ENCODE measurements at regions not wholly inside any gene's neighbourhood (a gene's known extent, or its start where the extent isn't known, plus 50 kb on each side); places are given as distances from the start of the nearest gene placed in this dataset.

DNA sequence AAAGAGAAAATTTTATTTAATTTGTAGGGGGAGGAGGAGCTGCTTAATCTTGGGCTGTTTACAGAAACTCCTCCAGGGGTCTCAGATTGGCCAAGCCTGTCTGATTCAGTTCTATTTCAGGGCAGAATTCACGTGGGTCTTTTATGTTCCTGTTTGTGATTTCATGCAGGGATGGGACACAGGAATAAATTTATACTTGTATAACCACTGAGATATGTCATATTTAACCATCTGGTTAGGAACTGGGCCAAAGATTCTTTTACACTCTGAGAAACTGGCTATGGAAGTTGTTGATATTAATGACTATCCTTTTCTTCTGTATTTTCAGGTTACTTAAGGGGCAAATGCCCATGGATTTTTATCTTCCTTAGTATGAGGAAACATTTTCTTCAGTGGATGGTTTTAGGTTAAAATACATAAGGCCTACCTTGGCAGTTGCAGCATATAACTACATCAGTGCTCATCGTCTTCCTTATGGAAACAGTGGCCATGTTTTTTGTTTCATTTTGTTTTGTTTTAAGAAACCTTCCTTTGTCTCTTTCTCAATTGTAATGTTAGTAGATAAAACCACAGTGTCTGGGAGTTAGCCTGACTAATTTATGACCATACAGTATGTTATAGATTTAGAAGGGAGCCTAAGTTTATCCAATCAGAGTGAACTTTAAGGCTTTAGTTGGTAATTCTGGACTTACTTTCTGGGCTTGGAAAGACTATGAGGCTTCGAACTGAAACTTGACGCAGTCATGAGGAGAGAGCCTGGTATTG, 132.4 kb upstream of the ANO3 start:
- no peak for DNase-seq (ENCODE audit: low read depth)
- TF ChIP-seq, protein P1, sequence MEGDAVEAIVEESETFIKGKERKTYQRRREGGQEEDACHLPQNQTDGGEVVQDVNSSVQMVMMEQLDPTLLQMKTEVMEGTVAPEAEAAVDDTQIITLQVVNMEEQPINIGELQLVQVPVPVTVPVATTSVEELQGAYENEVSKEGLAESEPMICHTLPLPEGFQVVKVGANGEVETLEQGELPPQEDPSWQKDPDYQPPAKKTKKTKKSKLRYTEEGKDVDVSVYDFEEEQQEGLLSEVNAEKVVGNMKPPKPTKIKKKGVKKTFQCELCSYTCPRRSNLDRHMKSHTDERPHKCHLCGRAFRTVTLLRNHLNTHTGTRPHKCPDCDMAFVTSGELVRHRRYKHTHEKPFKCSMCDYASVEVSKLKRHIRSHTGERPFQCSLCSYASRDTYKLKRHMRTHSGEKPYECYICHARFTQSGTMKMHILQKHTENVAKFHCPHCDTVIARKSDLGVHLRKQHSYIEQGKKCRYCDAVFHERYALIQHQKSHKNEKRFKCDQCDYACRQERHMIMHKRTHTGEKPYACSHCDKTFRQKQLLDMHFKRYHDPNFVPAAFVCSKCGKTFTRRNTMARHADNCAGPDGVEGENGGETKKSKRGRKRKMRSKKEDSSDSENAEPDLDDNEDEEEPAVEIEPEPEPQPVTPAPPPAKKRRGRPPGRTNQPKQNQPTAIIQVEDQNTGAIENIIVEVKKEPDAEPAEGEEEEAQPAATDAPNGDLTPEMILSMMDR (conservative IDR thresholded peaks at IDR 0.05; ENCODE audit: low read depth, low read length), result no peak
- no peak overlapping the region for H3K4me3 ChIP-seq (ENCODE audit: low read length)

GRCh38 chr11:26201411-26201810, 130.5 kb upstream of the ANO3 start:
- no peak for DNase-seq (ENCODE audit: low read depth)
- no peak overlapping the region for H3K4me3 ChIP-seq (ENCODE audit: low read length)
- TF ChIP-seq, protein P1 (conservative IDR thresholded peaks at IDR 0.05; ENCODE audit: low read depth, low read length), result no peak

- TF ChIP-seq, protein P1 (conservative IDR thresholded peaks at IDR 0.05; ENCODE audit: low read depth, low read length), result no peak
- H3K4me3 ChIP-seq (ENCODE audit: low read length), result no peak overlapping the region
- no peak for DNase-seq (ENCODE audit: low read depth)
These were observed 129.2 kb upstream of the ANO3 start for GRCh38 chr11:26202754-26203153.

DNA sequence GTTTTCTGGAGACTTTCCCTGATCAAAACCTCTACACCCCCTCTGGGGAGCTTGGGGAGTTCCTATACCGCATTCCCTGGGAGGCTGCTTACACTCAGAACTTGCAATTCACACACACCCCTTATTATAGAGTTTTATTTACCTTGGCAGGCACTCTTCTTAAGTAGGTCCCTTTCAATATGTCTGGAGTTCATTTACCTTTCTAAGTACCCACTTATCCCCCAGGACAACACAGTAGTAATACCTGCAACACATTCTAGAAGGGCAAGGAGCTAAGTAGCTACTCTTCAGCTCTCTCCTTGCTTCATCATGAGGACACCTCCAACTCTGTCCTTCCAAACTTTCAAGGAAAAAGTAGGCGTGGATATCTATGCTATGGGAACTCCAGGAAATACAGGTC, 127.8 kb upstream of the ANO3 start:
- TF ChIP-seq, protein P1 (conservative IDR thresholded peaks at IDR 0.05; ENCODE audit: low read depth, low read length), result no peak
- H3K4me3 ChIP-seq (ENCODE audit: low read length), result no peak overlapping the region
- DNase-seq (ENCODE audit: low read depth), result no peak

GRCh38 chr11:26204839-26205238, 127.1 kb upstream of the ANO3 start:
- no peak overlapping the region for H3K4me3 ChIP-seq (ENCODE audit: low read length)
- TF ChIP-seq, protein P1 (conservative IDR thresholded peaks at IDR 0.05; ENCODE audit: low read depth, low read length), result no peak
- DNase-seq (ENCODE audit: low read depth), result no peak

DNA sequence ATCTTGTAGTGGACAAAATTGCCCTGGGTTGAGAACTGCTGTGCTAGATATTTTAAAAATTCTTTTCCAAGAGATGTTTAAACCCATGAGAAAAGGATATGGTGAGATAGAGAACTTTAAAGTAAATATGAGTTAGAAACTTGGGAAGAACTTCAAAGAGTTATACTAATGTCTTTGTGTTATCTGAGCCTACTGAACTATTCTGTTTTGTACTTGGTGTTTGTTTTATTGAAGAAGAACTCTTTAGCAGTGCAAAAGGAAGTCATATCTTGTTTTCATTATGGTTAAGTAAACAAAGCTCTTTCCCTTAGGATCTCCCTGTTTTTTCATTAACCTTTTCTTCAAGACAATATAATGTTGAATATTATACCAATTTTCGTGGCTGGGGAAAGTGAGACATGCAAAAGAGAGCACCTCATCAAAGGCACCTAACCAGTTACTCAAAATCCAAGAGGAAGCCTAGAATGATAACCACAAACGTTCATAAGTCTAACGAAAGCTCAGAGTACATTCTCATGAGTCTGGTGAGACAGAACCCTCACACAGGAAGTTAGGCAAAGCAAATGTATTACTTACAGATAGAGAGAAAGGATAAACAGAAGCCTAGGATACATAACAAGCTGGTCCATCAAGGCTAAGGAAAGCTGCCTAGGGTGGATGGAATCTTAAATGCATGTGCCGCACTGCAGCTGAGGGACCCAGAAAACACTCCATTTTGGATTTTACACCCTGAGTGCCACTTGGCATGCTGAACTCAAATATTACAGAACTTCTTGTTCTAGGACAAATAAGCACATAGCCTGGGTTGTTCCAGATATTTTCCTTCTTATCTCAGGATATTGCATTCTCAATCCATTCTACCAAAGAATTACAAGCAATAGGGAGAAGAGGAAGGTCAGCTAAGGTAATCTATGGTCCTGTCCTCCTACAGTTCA, 112.5 kb upstream of the ANO3 start:
- H3K4me3 ChIP-seq (ENCODE audit: low read length), result no peak overlapping the region
- DNase-seq (ENCODE audit: low read depth), result no peak
- TF ChIP-seq, protein P1 (conservative IDR thresholded peaks at IDR 0.05; ENCODE audit: low read depth, low read length), result no peak

All from retinal pigment epithelial cell (primary cell).